ENCODE measurements at regions not wholly inside any gene's neighbourhood (a gene's known extent, or its start where the extent isn't known, plus 50 kb on each side); places are given as distances from the start of the nearest gene placed in this dataset.

GRCh38 chr11:23948851-23949250, 548.0 kb upstream of the LUZP2 start:
- TF ChIP-seq, protein P1, sequence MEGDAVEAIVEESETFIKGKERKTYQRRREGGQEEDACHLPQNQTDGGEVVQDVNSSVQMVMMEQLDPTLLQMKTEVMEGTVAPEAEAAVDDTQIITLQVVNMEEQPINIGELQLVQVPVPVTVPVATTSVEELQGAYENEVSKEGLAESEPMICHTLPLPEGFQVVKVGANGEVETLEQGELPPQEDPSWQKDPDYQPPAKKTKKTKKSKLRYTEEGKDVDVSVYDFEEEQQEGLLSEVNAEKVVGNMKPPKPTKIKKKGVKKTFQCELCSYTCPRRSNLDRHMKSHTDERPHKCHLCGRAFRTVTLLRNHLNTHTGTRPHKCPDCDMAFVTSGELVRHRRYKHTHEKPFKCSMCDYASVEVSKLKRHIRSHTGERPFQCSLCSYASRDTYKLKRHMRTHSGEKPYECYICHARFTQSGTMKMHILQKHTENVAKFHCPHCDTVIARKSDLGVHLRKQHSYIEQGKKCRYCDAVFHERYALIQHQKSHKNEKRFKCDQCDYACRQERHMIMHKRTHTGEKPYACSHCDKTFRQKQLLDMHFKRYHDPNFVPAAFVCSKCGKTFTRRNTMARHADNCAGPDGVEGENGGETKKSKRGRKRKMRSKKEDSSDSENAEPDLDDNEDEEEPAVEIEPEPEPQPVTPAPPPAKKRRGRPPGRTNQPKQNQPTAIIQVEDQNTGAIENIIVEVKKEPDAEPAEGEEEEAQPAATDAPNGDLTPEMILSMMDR (IDR thresholded peaks at IDR 0.05) = no peak
- TF ChIP-seq ZFX (IDR thresholded peaks at IDR 0.05; ENCODE audit: borderline replicate concordance) = no peak
